ENCODE measurements at regions not wholly inside any gene's neighbourhood (a gene's known extent, or its start where the extent isn't known, plus 50 kb on each side); places are given as distances from the start of the nearest gene placed in this dataset.

DNA sequence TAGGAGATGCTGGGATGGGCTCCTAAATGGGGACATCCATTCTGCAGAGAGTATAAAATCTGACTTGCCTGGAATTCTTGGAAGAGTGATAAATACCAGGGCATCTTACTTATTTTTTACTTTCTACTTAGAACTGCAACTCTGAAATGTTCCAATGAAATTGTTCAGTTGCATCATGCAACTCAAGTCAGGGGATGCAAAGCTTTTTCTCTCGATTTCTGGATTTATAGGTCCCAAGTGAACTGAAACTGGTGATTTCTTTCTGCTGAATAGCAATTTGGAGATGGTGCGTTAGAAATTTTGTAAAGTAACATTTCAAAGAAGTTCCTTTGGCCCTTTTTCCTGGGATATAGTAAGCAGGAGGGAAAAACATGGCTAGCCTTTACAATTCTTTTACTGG, 238.4 kb upstream of the CD180 start:
- Histone ChIP-seq H3K4me1 (no peaks in the 10 kb centered on the region), H3K4me3 (no peak overlapping the region), H3K4me2 (no peak overlapping the region), H3K9me3 (no peaks in the 10 kb centered on the region), H3K27ac (no peak overlapping the region)
- 66% methylated on average over 2 of the region's 2 CpGs for WGBS (ENCODE audit: missing lambda C conversion rate)
- CTCF ChIA-PET: no interaction called here
- TF ChIP-seq FOSB (CRISPR knock-in tag; IDR thresholded peaks at IDR 0.05): no peak
- no peak for TF ChIP-seq CHD4 (IDR thresholded peaks at IDR 0.05; ENCODE audit: borderline replicate concordance)
- TF ChIP-seq, protein P1, sequence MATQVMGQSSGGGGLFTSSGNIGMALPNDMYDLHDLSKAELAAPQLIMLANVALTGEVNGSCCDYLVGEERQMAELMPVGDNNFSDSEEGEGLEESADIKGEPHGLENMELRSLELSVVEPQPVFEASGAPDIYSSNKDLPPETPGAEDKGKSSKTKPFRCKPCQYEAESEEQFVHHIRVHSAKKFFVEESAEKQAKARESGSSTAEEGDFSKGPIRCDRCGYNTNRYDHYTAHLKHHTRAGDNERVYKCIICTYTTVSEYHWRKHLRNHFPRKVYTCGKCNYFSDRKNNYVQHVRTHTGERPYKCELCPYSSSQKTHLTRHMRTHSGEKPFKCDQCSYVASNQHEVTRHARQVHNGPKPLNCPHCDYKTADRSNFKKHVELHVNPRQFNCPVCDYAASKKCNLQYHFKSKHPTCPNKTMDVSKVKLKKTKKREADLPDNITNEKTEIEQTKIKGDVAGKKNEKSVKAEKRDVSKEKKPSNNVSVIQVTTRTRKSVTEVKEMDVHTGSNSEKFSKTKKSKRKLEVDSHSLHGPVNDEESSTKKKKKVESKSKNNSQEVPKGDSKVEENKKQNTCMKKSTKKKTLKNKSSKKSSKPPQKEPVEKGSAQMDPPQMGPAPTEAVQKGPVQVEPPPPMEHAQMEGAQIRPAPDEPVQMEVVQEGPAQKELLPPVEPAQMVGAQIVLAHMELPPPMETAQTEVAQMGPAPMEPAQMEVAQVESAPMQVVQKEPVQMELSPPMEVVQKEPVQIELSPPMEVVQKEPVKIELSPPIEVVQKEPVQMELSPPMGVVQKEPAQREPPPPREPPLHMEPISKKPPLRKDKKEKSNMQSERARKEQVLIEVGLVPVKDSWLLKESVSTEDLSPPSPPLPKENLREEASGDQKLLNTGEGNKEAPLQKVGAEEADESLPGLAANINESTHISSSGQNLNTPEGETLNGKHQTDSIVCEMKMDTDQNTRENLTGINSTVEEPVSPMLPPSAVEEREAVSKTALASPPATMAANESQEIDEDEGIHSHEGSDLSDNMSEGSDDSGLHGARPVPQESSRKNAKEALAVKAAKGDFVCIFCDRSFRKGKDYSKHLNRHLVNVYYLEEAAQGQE (IDR thresholded peaks at IDR 0.05): no peak
- no peak for TF ChIP-seq NR3C1 (IDR thresholded peaks at IDR 0.05)
- TF ChIP-seq CBX8 (IDR thresholded peaks at IDR 0.05): no peak
- TF ChIP-seq JUNB (IDR thresholded peaks at IDR 0.05): no peak
- no peak for TF ChIP-seq BHLHE40 (IDR thresholded peaks at IDR 0.05; ENCODE audit: low read depth, low read length)
- ATAC-seq: no peak
- POLR2A ChIA-PET: no interaction called here
- no peak for DNase-seq (ENCODE audit: low read depth in 1 of 2, low spot score in 1 of 2)
- FAIRE-seq: no peak

DNA sequence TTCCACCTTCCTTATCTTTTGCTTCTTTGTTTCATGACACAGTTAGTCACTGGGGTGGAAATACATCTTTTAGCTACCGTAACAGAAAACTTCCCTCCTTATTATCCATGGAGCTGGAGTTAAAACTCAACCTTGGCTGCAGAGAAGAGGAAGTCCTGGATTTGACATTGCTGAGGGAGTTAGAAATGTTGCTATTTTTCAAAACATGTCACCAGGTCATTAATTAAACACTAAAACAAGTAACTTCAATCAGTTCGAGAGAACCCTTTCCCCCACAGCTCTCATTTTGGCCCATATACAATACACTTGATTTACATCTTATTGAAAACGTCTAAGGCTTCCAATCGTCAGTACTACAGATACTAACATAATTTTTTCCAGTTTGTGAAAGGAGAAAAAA, 237.9 kb upstream of the CD180 start:
- no peak overlapping the region for H3K27ac ChIP-seq
- POLR2A ChIA-PET: no interaction called here
- H3K4me2 ChIP-seq: no peak overlapping the region
- TF ChIP-seq CHD2 (IDR thresholded peaks at IDR 0.05; ENCODE audit: low read length, partially characterized antibody) (no peak), ZSCAN20 (CRISPR knock-in tag; IDR thresholded peaks at IDR 0.05) (no peak), FOXS1 (CRISPR knock-in tag; IDR thresholded peaks at IDR 0.05) (no peak), MAZ (IDR thresholded peaks at IDR 0.05; ENCODE audit: borderline replicate concordance, low read depth, low read length) (no peak), HOXB5 (CRISPR knock-in tag; IDR thresholded peaks at IDR 0.05) (no peak), KDM1A (IDR thresholded peaks at IDR 0.05; ENCODE audit: low read depth) (no peak), HEYL (CRISPR knock-in tag; IDR thresholded peaks at IDR 0.05) (no peak), JUN (IDR thresholded peaks at IDR 0.05) (no peak), HDAC2 (IDR thresholded peaks at IDR 0.05) (no peak), POLR2AphosphoS2 (conservative IDR thresholded peaks at IDR 0.05; ENCODE audit: low read length) (no peak), PHF8 (IDR thresholded peaks at IDR 0.05; ENCODE audit: borderline replicate concordance, low read depth) (no peak), RNF2 (IDR thresholded peaks at IDR 0.05; ENCODE audit: borderline replicate concordance, low read depth) (no peak)
- TF ChIP-seq, protein P2, sequence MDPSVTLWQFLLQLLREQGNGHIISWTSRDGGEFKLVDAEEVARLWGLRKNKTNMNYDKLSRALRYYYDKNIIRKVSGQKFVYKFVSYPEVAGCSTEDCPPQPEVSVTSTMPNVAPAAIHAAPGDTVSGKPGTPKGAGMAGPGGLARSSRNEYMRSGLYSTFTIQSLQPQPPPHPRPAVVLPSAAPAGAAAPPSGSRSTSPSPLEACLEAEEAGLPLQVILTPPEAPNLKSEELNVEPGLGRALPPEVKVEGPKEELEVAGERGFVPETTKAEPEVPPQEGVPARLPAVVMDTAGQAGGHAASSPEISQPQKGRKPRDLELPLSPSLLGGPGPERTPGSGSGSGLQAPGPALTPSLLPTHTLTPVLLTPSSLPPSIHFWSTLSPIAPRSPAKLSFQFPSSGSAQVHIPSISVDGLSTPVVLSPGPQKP (IDR thresholded peaks at IDR 0.05; ENCODE audit: low read depth, low read length): no peak
- TF ChIP-seq, protein P3, sequence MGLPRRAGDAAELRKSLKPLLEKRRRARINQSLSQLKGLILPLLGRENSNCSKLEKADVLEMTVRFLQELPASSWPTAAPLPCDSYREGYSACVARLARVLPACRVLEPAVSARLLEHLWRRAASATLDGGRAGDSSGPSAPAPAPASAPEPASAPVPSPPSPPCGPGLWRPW (IDR thresholded peaks at IDR 0.05): no peak
- TF ChIP-seq, protein P4, sequence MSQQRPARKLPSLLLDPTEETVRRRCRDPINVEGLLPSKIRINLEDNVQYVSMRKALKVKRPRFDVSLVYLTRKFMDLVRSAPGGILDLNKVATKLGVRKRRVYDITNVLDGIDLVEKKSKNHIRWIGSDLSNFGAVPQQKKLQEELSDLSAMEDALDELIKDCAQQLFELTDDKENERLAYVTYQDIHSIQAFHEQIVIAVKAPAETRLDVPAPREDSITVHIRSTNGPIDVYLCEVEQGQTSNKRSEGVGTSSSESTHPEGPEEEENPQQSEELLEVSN (IDR thresholded peaks at IDR 0.05; ENCODE audit: borderline replicate concordance, low read depth): no peak
- TF ChIP-seq, protein P5, sequence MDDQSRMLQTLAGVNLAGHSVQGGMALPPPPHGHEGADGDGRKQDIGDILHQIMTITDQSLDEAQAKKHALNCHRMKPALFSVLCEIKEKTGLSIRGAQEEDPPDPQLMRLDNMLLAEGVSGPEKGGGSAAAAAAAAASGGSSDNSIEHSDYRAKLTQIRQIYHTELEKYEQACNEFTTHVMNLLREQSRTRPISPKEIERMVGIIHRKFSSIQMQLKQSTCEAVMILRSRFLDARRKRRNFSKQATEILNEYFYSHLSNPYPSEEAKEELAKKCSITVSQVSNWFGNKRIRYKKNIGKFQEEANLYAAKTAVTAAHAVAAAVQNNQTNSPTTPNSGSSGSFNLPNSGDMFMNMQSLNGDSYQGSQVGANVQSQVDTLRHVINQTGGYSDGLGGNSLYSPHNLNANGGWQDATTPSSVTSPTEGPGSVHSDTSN (IDR thresholded peaks at IDR 0.05): no peak
- TF ChIP-seq, protein P6, sequence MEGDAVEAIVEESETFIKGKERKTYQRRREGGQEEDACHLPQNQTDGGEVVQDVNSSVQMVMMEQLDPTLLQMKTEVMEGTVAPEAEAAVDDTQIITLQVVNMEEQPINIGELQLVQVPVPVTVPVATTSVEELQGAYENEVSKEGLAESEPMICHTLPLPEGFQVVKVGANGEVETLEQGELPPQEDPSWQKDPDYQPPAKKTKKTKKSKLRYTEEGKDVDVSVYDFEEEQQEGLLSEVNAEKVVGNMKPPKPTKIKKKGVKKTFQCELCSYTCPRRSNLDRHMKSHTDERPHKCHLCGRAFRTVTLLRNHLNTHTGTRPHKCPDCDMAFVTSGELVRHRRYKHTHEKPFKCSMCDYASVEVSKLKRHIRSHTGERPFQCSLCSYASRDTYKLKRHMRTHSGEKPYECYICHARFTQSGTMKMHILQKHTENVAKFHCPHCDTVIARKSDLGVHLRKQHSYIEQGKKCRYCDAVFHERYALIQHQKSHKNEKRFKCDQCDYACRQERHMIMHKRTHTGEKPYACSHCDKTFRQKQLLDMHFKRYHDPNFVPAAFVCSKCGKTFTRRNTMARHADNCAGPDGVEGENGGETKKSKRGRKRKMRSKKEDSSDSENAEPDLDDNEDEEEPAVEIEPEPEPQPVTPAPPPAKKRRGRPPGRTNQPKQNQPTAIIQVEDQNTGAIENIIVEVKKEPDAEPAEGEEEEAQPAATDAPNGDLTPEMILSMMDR (IDR thresholded peaks at IDR 0.05): no peak
- ATAC-seq: no peak
- CTCF ChIA-PET: no interaction called here
- H3K9me3 ChIP-seq: no peaks in the 10 kb centered on the region
- H3K4me1 ChIP-seq: no peaks in the 10 kb centered on the region
- H3K4me3 ChIP-seq: no peak overlapping the region
- FAIRE-seq: no peak
- 63% methylated on average over 4 of the region's 4 CpGs for WGBS (ENCODE audit: missing lambda C conversion rate)
- DNase-seq (ENCODE audit: low read depth in 1 of 2, low spot score in 1 of 2): no peak
